Parathyroid adenoma (tissue), 2 donors: ENCODE measurements at regions not wholly inside any gene's neighbourhood (a gene's known extent, or its start where the extent isn't known, plus 50 kb on each side); places are given as distances from the start of the nearest gene placed in this dataset.

Experiments
- H2AFZ ChIP-seq: fragments of 300-600 bp; sonication (generic); one replicate; pipeline ENCODE4 v1.7.0; 2017; ENCODE audit warnings: antibody characterized with exemption, mild to moderate bottlenecking
- H3K27ac ChIP-seq: fragments of 300-600 bp; sonication (generic); one replicate; pipeline ENCODE4 v1.7.0; 2017
- H3K27me3 ChIP-seq: fragments of 300-600 bp; sonication (generic); one replicate; pipeline ENCODE4 v1.7.0; 2017; ENCODE audit warnings: low read length; ENCODE audit not compliant: control insufficient read depth, insufficient read depth
- H3K36me3 ChIP-seq: fragments of 300-600 bp; sonication (generic); one replicate; pipeline ENCODE4 v1.7.0; 2017; ENCODE audit warnings: low read length; ENCODE audit not compliant: control insufficient read depth, insufficient read depth
- H3K4me1 ChIP-seq: fragments of 300-600 bp; sonication (generic); one replicate; pipeline ENCODE4 v1.7.0; 2017; ENCODE audit warnings: control low read depth
- H3K4me2 ChIP-seq: fragments of 300-600 bp; sonication (generic); one replicate; pipeline ENCODE4 v1.7.0; 2017; ENCODE audit warnings: low read length
- H3K4me3 ChIP-seq: fragments of 300-600 bp; sonication (generic); one replicate; pipeline ENCODE4 v1.7.0; 2017; ENCODE audit warnings: low read depth, low read length
- H3K79me2 ChIP-seq: fragments of 300-600 bp; sonication (generic); one replicate; pipeline ENCODE4 v1.7.0; 2017; ENCODE audit warnings: control low read depth
- H3K9ac ChIP-seq: fragments of 300-600 bp; sonication (generic); one replicate; pipeline ENCODE4 v1.7.0; 2017; ENCODE audit warnings: mild to moderate bottlenecking
- H3K9me3 ChIP-seq: fragments of 300-600 bp; sonication (generic); one replicate; pipeline ENCODE4 v1.7.0; 2017; ENCODE audit warnings: low read length; ENCODE audit not compliant: control insufficient read depth
- CTCF ChIP-seq: fragments of 300-600 bp; sonication (generic); IDR thresholded peaks from one replicate; pipeline ENCODE4 v1.7.0; 2017; ENCODE audit warnings: antibody characterized with exemption, mild to moderate bottlenecking
- donor health status: primary hyperparathyroidism.

- H3K4me2 ChIP-seq, result no peak overlapping the region
- H3K79me2 ChIP-seq, result no peaks in the 10 kb centered on the region
- H3K4me1 ChIP-seq, result no peaks in the 10 kb centered on the region
- no peak for TF ChIP-seq CTCF
- no peak overlapping the region for H3K4me3 ChIP-seq
- H3K9ac ChIP-seq, result no peak overlapping the region
- no peak overlapping the region for H2AFZ ChIP-seq
- no peak overlapping the region for H3K27ac ChIP-seq
- H3K36me3 ChIP-seq, result no peaks in the 10 kb centered on the region
- no peaks in the 10 kb centered on the region for H3K27me3 ChIP-seq
- no peaks in the 10 kb centered on the region for H3K9me3 ChIP-seq
Observed at GRCh38 chr12:126404293-126404881, 1339.2 kb downstream of the AACS start.

GRCh38 chr12:126418400-126418799 lies 1353.2 kb downstream of the AACS start:
- Histone ChIP-seq H3K27me3 (no peaks in the 10 kb centered on the region), H3K4me3 (no peak overlapping the region), H3K79me2 (no peaks in the 10 kb centered on the region), H2AFZ (no peak overlapping the region), H3K4me1 (no peaks in the 10 kb centered on the region), H3K9ac (no peak overlapping the region), H3K36me3 (no peaks in the 10 kb centered on the region), H3K4me2 (no peak overlapping the region), H3K9me3 (no peaks in the 10 kb centered on the region), H3K27ac (no peak overlapping the region)
- TF ChIP-seq CTCF, result no peak

- H2AFZ ChIP-seq, result no peak overlapping the region
- no peaks in the 10 kb centered on the region for H3K79me2 ChIP-seq
- H3K36me3 ChIP-seq, result no peaks in the 10 kb centered on the region
- H3K9me3 ChIP-seq, result no peaks in the 10 kb centered on the region
- no peaks in the 10 kb centered on the region for H3K27me3 ChIP-seq
- no peaks in the 10 kb centered on the region for H3K4me1 ChIP-seq
- H3K4me2 ChIP-seq, result no peak overlapping the region
- H3K9ac ChIP-seq, result no peak overlapping the region
- TF ChIP-seq CTCF, result no peak
- H3K4me3 ChIP-seq, result no peak overlapping the region
- H3K27ac ChIP-seq, result no peak overlapping the region
Observed at GRCh38 chr12:126419131-126419530, 1353.9 kb downstream of the AACS start.

- Histone ChIP-seq H3K4me2 (no peak overlapping the region), H2AFZ (no peak overlapping the region), H3K9me3 (no peaks in the 10 kb centered on the region), H3K4me1 (no peaks in the 10 kb centered on the region), H3K27ac (no peak overlapping the region), H3K27me3 (no peaks in the 10 kb centered on the region), H3K79me2 (no peaks in the 10 kb centered on the region), H3K36me3 (no peaks in the 10 kb centered on the region), H3K4me3 (no peak overlapping the region), H3K9ac (no peak overlapping the region)
- TF ChIP-seq CTCF, result no peak
Observed at GRCh38 chr12:126424696-126425095, 1359.5 kb downstream of the AACS start.

- no peaks in the 10 kb centered on the region for H3K9me3 ChIP-seq
- H3K36me3 ChIP-seq, result no peaks in the 10 kb centered on the region
- H3K27me3 ChIP-seq, result no peaks in the 10 kb centered on the region
- H3K4me1 ChIP-seq, result no peaks in the 10 kb centered on the region
- H3K4me3 ChIP-seq, result no peak overlapping the region
- H3K79me2 ChIP-seq, result no peaks in the 10 kb centered on the region
- TF ChIP-seq CTCF, result no peak
- no peak overlapping the region for H3K4me2 ChIP-seq
- H3K9ac ChIP-seq, result no peak overlapping the region
- no peak overlapping the region for H3K27ac ChIP-seq
- H2AFZ ChIP-seq, result no peak overlapping the region
Observed at GRCh38 chr12:126425264-126425663, 1360.0 kb downstream of the AACS start.
